ENCODE measurements at regions not wholly inside any gene's neighbourhood (a gene's known extent, or its start where the extent isn't known, plus 50 kb on each side); places are given as distances from the start of the nearest gene placed in this dataset.
"Not testable (repeated sequence)": the region's sequence is repeated elsewhere in the genome, so short reads cannot be mapped to it uniquely, and the experiment has no call there.

DNA sequence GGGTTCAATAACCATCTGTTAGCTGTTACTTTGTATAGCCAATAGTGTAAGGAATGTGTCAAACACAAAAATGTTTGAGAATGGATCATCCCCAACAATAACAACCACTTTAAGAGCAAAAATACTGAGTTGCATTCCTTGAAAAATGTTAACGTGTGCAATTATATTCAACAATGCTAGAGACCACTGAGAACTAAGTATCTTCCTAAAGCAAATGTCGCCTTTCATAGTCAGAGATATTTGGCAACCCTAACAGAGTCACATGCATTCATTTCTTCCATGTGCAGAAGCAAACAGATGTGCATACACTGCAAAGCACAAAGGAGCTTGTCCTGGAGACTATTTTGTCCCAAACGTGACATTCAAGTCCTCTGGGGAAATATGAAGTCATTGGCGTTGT lies 448.6 kb downstream of the GJA1 start:
- DNase-seq: no peak

GRCh38 chr6:121884620-121885019 lies 449.2 kb downstream of the GJA1 start:
- no peak for DNase-seq

GRCh38 chr6:121885399-121886152 lies 450.1 kb downstream of the GJA1 start:
- DNase-seq: no peak

DNA sequence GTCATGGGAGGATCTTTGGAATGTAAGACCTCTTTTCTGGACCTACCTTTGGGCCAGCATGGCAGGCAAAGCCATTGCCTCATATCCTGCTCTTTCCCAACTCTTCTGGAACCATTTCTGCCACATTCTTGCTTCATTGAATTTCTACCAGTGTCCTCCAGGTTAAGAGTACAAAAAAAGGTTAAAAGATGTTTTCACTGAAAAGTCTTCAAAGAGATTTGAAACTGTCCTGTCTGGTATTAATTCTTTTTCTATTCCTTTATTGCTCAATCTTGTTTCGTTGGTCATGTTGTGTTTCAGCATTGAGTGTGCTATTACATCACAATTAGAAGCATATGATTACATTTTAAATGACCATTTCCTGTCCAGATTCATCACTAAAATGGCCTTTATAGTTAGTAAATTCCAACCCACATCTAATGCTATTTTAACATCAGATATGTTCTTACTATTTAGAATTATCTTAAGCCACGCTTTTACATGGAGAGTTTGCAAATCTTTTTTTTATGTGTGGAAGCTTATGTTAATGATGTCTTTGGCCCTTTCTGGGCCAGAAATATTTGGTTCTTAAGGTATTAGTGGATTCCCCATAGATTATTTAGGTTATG lies 450.9 kb downstream of the GJA1 start:
- no peak for DNase-seq

- DNase-seq: no peak
Observed at GRCh38 chr6:121887724-121888123, 452.3 kb downstream of the GJA1 start.

GRCh38 chr6:121890307-121890910 lies 455.0 kb downstream of the GJA1 start:
- no peak for DNase-seq

DNA sequence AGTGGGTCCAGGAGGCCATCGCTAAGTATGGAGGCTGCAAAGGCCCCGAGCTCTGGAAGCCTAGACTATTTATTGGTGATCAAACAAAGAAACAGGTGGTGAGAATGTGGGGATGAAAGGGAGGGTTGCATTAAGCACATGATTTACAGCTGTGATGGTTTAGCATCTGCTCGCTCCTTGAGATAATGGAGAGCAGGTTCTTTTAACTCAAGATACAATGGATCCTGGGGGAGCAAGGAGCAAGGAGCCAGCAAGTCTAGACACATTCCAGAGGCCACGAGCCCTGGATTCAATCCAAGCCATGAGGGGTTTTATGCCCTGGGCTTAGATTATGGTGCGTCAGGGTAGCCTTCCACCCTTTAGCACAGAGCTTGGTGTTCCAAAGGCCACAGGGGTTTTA lies 460.3 kb downstream of the GJA1 start:
- not testable (repeated sequence) for DNase-seq

DNA sequence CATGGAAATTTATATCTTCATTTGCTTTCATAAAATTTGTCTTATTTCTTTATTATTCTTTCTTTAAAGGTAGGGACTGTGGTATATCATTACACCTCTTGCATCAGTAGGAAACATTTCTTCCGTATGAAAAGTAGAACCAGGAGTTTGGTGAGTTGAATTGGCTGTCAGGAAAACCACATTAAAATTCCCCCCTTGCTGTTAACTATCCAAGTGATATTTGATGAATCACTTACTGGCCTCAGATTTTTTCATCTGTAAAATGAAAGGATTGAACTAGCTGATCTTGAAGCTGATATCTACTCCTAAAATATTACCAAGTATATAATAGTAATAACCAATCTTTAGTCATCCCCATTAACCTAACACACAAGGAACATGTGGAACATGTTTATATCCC lies 460.9 kb downstream of the GJA1 start:
- no peak for DNase-seq

- DNase-seq: no peak
Observed at GRCh38 chr6:121896771-121897170, 461.3 kb downstream of the GJA1 start.

DNA sequence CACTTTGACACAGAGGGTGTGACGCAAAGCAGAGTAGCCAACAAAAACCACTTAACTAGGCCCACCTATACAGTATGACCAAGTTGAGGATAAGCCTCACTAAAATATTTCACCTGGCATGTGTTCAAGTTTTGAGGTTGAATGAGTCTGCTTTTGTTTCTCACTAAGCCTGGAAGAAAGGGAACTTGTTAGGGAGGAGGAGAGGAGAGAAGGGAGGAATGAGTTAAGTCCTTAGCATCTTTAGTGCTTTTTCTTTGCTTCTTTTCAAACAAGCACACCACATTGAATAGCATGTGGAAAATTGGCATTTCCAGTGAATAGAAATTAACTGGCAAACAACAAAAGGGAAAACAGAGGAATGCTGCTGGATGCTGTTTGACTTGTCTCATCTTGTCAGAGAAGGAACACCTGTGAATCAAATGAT lies 461.9 kb downstream of the GJA1 start:
- no peak for DNase-seq

DNA sequence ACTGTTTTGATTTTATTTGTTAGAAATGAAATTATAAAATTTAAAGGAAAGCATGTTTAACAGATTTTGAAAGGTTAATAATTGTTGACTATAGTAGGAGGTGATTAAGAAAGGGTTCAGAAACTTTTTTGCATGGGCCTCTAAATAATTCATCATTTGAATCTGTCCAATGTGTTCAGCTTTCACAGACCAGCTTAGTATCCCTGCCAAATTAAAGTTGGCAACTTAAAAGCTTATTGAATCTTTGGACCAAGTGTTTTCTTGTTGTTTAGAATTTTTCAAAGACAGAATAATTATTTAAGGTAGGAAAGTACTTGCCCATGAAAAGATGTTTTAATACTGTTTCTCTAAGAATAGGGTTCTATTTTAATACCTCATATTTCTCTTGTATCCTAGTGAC lies 466.0 kb downstream of the GJA1 start:
- DNase-seq: no peak

- no peak for DNase-seq
Observed at GRCh38 chr6:121904559-121904958, 469.1 kb downstream of the GJA1 start.

DNA sequence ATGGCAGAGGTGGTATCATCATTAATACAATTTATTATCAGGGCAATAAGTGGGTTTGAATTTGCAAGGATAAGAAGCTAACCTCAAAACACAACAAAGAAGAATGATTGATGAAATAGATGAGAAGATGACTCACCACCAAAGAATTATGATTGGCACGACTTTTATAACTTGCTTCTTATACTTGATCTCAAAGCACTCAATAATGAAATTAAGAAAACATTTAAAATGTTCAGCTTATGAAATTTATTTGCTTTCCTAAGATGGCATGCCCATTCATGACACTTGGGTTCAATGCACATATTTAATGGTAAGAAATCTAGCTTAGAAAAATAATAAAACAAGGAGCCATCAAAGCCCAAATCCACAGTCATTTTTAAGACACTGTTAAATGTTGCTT lies 477.5 kb downstream of the GJA1 start:
- DNase-seq: no peak

DNA sequence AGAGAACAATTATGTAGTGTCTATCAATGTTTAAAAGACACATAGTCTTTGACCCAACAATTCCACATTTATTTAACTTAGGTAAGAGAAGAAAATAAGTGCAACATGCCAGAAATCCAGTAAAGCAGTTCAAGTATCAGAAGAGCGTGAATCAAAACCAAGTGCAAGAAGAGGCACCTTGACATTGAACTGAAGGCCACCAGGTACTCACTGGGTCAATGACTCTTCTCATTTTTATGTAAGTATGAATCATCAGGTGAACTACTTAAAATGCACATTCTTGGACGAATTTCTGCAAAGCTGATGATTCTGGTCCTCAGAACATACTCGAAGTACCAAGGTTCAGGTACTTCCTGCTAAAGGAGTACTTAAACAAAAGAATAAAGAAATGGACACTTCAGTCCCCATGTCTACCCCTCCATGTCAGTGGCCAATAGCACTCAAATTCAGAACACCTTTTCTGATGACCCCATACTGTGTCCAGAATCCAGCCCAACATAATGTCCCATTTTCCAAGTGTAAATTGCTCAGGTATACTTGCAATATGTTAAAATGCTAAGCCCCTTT lies 481.9 kb downstream of the GJA1 start:
- no peak for DNase-seq

DNA sequence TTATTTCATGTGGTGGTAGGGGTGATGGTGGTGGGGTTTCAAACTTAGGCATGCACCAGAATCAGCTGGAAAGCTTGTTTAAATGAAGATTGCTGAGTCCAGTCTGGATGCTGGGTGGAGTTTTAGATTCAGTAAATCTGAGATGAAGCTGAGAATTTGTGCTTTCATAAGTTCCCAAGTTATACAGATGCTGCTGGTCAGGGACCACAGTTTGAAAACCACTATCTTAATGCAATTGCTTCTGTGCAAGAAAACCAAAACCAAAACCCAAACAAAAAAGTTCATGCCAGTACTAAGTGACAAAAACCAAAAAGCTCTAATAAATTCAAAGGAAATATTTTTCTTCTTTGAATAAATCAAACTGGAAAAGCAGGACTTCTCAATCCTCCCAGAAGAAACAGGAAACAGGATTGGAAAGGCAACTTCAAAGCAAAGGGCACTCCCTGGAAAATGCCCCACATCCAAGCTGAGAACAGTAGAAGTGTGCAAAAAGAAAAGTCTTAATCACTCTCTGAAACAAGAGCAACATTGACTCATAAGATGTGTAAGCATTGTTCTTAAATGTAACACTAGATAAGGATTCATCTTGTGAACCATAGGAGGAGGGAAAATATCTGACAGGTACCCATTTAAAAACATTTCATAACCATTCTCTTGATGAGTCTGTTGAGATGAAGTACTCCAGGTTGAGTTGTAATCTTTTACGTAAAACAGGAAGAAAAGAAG lies 481.5 kb upstream of the HSF2 start:
- DNase-seq: no peak

GRCh38 chr6:121920616-121921015 lies 478.8 kb upstream of the HSF2 start:
- DNase-seq: no peak

- no peak for DNase-seq
Observed at GRCh38 chr6:121925024-121925423, 474.4 kb upstream of the HSF2 start.

- DNase-seq: no peak
Observed at GRCh38 chr6:121925534-121926255, 473.8 kb upstream of the HSF2 start.

DNA sequence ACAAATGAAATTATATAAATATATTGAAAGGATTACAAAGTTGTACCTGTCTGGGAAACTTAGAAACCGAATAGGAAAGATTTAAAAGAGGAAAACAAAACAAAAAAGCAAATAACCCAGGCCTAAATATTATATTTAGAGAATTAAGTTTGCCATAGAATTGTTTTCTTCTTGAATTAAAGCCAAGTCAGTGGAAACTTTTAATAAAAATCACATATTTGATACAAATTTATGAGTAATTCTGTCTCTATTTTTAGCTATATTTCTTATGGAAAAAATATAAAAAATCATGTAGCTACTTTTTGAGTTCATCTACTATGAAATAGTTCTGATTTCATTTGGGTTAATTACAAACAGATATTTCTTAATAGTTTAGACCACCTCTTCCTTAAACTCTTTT lies 470.2 kb upstream of the HSF2 start:
- no peak for DNase-seq

- no peak for DNase-seq
Observed at GRCh38 chr6:121932076-121932991, 467.1 kb upstream of the HSF2 start.

- no peak for DNase-seq
Observed at GRCh38 chr6:121934451-121934850, 465.0 kb upstream of the HSF2 start.

- DNase-seq: no peak
Observed at GRCh38 chr6:121940728-121941127, 458.7 kb upstream of the HSF2 start.

All from NK-92 treated with Interleukin-12 subunit alpha and Interleukin-12 subunit beta, amount 100 ng/mL, for 24 hours (cell line).